IMR-90 (cell line): ENCODE measurements at regions not wholly inside any gene's neighbourhood (a gene's known extent, or its start where the extent isn't known, plus 50 kb on each side); places are given as distances from the start of the nearest gene placed in this dataset.

Source experiments
- ATAC-seq: fragments of 200-7000 bp; cut with Tn5 transposase; 2 replicates; pipeline ENCODE4 v1.9.1; 2020; ENCODE audit warnings: low read depth, mild to moderate bottlenecking, moderate library complexity
- BruUV-seq: library from RNA; stranded (reverse); fragments of 400-500 nt; replicated peaks from 2 replicates; lab custom pipeline; 2021; lab: Mats Ljungman, UMichigan
- CTCF ChIA-PET: fragments of 300-600 bp; formaldehyde crosslinking; extraction: SDS; loops from one replicate; lab custom pipeline; 2021; ENCODE audit warnings: antibody characterized with exemption; lab: Yijun Ruan, JAX
- POLR2A ChIA-PET: fragments of 300-600 bp; sonication (Branson Sonifier 250); formaldehyde crosslinking; loops from one replicate; lab custom pipeline; 2022; ENCODE audit warnings: antibody characterized with exemption; ENCODE audit not compliant: unreplicated experiment; lab: Charles Lee
- DNase-seq: peaks from one replicate; pipeline ENCODE4 v3.0.0; 2013
- H2AFZ ChIP-seq: replicated peaks from 2 replicates; pipeline ENCODE3; 2013; ENCODE audit warnings: low read length, mild to moderate bottlenecking; ENCODE audit not compliant: poor library complexity
- H2AK5ac ChIP-seq: 2 replicates; pipeline ENCODE4 v1.6.1; 2013; ENCODE audit warnings: low read depth, low read length, inconsistent platforms
- H2AK9ac ChIP-seq: replicated peaks from 2 replicates; pipeline ENCODE3; 2013; ENCODE audit warnings: mild to moderate bottlenecking, low read depth, low read length, moderate library complexity; ENCODE audit not compliant: poor library complexity
- H2BK120ac ChIP-seq: 2 replicates; pipeline ENCODE4 v1.6.1; 2013; ENCODE audit warnings: low read depth, low read length, inconsistent platforms
- H2BK15ac ChIP-seq: 3 replicates; pipeline ENCODE4 v1.6.1; 2013; ENCODE audit warnings: low read depth, low read length, inconsistent platforms
- H2BK20ac ChIP-seq: 2 replicates; pipeline ENCODE4 v1.6.1; 2013; ENCODE audit warnings: low read depth, mild to moderate bottlenecking, inconsistent platforms, low read length, moderate library complexity
- H2BK5ac ChIP-seq: 2 replicates; pipeline ENCODE4 v1.6.1; 2013; ENCODE audit warnings: mild to moderate bottlenecking, low read depth, low read length, inconsistent platforms; ENCODE audit not compliant: poor library complexity, severe bottlenecking
- H3K14ac ChIP-seq: replicated peaks from 2 replicates; pipeline ENCODE4 v1.6.1; 2013; ENCODE audit warnings: low read depth, low read length, inconsistent platforms
- H3K18ac ChIP-seq: 2 replicates; pipeline ENCODE4 v1.6.1; 2013; ENCODE audit warnings: low read depth, low read length, control low read depth
- H3K23ac ChIP-seq: 2 replicates; pipeline ENCODE4 v1.6.1; 2013; ENCODE audit warnings: low read depth, low read length, inconsistent platforms
- H3K27ac ChIP-seq: 2 replicates; pipeline ENCODE4 v1.5.1; 2013; ENCODE audit warnings: mild to moderate bottlenecking, control low read depth, low read length; ENCODE audit not compliant: insufficient read depth
- H3K27me3 ChIP-seq: 2 replicates; pipeline ENCODE4 v1.6.1; 2013; ENCODE audit warnings: low read length; ENCODE audit not compliant: control insufficient read depth, insufficient read depth
- H3K36me3 ChIP-seq: 2 replicates; pipeline ENCODE4 v1.6.1; 2013; ENCODE audit warnings: low read length, mixed read lengths; ENCODE audit not compliant: control insufficient read depth, insufficient read depth
- H3K4ac ChIP-seq: 2 replicates; pipeline ENCODE4 v1.6.1; 2013; ENCODE audit warnings: low read depth, low read length, inconsistent platforms
- H3K4me1 ChIP-seq: 2 replicates; pipeline ENCODE4 v1.6.1; 2013; ENCODE audit warnings: low read length, mixed read lengths; ENCODE audit not compliant: control insufficient read depth, insufficient read depth
- H3K4me2 ChIP-seq: 2 replicates; pipeline ENCODE4 v1.6.1; 2013; ENCODE audit warnings: low read depth, mild to moderate bottlenecking, control low read depth, low read length, moderate library complexity
- H3K4me3 ChIP-seq: 2 replicates; pipeline ENCODE4 v1.5.1; 2013; ENCODE audit warnings: low read depth, mild to moderate bottlenecking, control low read depth, low read length, moderate library complexity; ENCODE audit not compliant: insufficient read depth
- H3K56ac ChIP-seq: 2 replicates; pipeline ENCODE4 v1.6.1; 2013; ENCODE audit warnings: low read length, inconsistent platforms; ENCODE audit not compliant: insufficient read depth; ENCODE audit errors: extremely low read depth
- H3K79me1 ChIP-seq, 2 experiments: 2 replicates each; pipeline ENCODE4 v1.6.1; 2013; ENCODE audit warnings: low read length in 2 of 2, inconsistent platforms in 1 of 2, low read depth in 1 of 2
- H3K9ac ChIP-seq: 2 replicates; pipeline ENCODE4 v1.6.1; 2013; ENCODE audit warnings: low read depth, low read length, control low read depth
- H3K9me1 ChIP-seq: 2 replicates; pipeline ENCODE4 v1.6.1; 2013; ENCODE audit warnings: low read length, inconsistent platforms; ENCODE audit not compliant: insufficient read depth
- H3K9me3 ChIP-seq: 2 replicates; pipeline ENCODE4 v1.6.1; 2013; ENCODE audit warnings: low read length; ENCODE audit not compliant: control insufficient read depth, insufficient read depth
- H4K20me1 ChIP-seq: 2 replicates; pipeline ENCODE4 v1.6.1; 2013; ENCODE audit warnings: low read length, inconsistent platforms; ENCODE audit not compliant: insufficient read depth
- H4K5ac ChIP-seq: 2 replicates; pipeline ENCODE4 v1.6.1; 2013; ENCODE audit warnings: mild to moderate bottlenecking, low read depth, low read length, control low read depth
- H4K8ac ChIP-seq, 2 experiments: 2 replicates each; pipeline ENCODE4 v1.6.1; 2013; ENCODE audit warnings: low read depth in 2 of 2, low read length in 2 of 2, control low read depth in 1 of 2, inconsistent platforms in 1 of 2
- H4K91ac ChIP-seq: 2 replicates; pipeline ENCODE4 v1.6.1; 2013; ENCODE audit warnings: low read depth, low read length, inconsistent platforms; ENCODE audit not compliant: insufficient read depth
- BHLHE40 ChIP-seq: fragments of 150-350 bp; IDR thresholded peaks from 2 replicates; pipeline ENCODE4 v1.6.1; 2016; ENCODE audit warnings: mild to moderate bottlenecking, low read depth, low read length
- CEBPB ChIP-seq: IDR thresholded peaks from 2 replicates; pipeline ENCODE4 v1.6.1; 2012; ENCODE audit warnings: low read depth, low read length, improper control_type of control experiment
- CHD1 ChIP-seq: IDR thresholded peaks from 2 replicates; pipeline ENCODE4 v1.6.1; 2012; ENCODE audit warnings: low read depth, low read length, improper control_type of control experiment
- FOS ChIP-seq: fragments of 150-350 bp; IDR thresholded peaks from 2 replicates; pipeline ENCODE4 v1.6.1; 2016; ENCODE audit warnings: low read depth, low read length
- MAZ ChIP-seq: IDR thresholded peaks from 2 replicates; pipeline ENCODE4 v1.6.1; 2012; ENCODE audit warnings: low read depth, mild to moderate bottlenecking, low read length, improper control_type of control experiment, moderate library complexity, borderline replicate concordance
- MXI1 ChIP-seq: IDR thresholded peaks from 2 replicates; pipeline ENCODE4 v1.6.1; 2012; ENCODE audit warnings: low read depth, mild to moderate bottlenecking, low read length, moderate library complexity, borderline replicate concordance
- POLR2A ChIP-seq: IDR thresholded peaks from 2 replicates; pipeline ENCODE4 v1.6.1; 2012; ENCODE audit warnings: mild to moderate bottlenecking, low read depth, low read length
- RAD21 ChIP-seq: IDR thresholded peaks from 2 replicates; pipeline ENCODE4 v1.6.1; 2012; ENCODE audit warnings: low read length, improper control_type of control experiment
- RCOR1 ChIP-seq: IDR thresholded peaks from 2 replicates; pipeline ENCODE4 v1.6.1; 2012; ENCODE audit warnings: mild to moderate bottlenecking, low read length, improper control_type of control experiment; ENCODE audit not compliant: insufficient replicate concordance
- SMC3 ChIP-seq: fragments of 150-350 bp; IDR thresholded peaks from 2 replicates; pipeline ENCODE4 v1.6.1; 2016; ENCODE audit warnings: low read depth, mild to moderate bottlenecking, antibody characterized with exemption, low read length, moderate library complexity
- dilution Hi-C: fragments of 300-500 bp; cut with HindIII; formaldehyde crosslinking; loops from one replicate; pipeline ENCODE4 v1.14.3; 2018; ENCODE audit warnings: low sequenced_read_pairs; ENCODE audit not compliant: unreplicated experiment
- in situ Hi-C: fragments of 300-500 bp; cut with MboI; formaldehyde crosslinking; loops from 3 replicates; pipeline ENCODE4 v1.14.3; 2019; ENCODE audit warnings: low sequenced_read_pairs, inconsistent platforms, mixed read lengths
- intact Hi-C: fragments of 100-400 bp; cut with micrococcal nuclease; formaldehyde crosslinking; loops from 2 replicates; pipeline ENCODE4 v1.10.0; 2022
- TF ChIP-seq, protein P1 (sequence below): conservative IDR thresholded peaks from 2 replicates; pipeline ENCODE4 v1.5.1; 2012; ENCODE audit warnings: mild to moderate bottlenecking, low read depth, low read length, improper control_type of control experiment
- TF ChIP-seq, protein P2 (sequence below): fragments of 150-350 bp; IDR thresholded peaks from 2 replicates; pipeline ENCODE4 v1.6.1; 2017; ENCODE audit warnings: mild to moderate bottlenecking, antibody characterized with exemption, low read length, low read depth
- TF ChIP-seq, protein P3 (sequence below): fragments of 150-350 bp; IDR thresholded peaks from 2 replicates; pipeline ENCODE4 v1.6.1; 2016; ENCODE audit warnings: low read depth, mild to moderate bottlenecking, low read length, moderate library complexity, borderline replicate concordance

DNA sequence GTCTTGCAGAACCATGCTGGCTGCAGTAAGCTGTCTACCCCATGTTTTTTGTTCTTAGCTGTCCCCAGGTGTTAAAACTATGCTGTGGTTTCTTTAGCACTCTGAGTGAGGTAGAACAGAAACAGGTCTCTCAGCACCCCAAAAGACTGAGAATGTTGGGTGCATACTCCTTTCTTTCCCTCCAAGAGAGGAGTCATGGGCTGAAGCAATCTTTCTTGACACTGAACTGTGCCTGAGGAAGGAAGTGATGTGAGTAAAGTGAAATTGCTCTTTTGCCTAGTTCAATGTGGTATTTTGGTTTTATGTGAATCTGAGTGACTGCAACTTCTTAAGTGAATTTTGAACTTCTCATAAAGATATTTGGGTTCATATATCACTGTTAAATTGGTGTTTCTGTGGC is 138.0 kb upstream of the MCHR2 start:
- H3K18ac ChIP-seq = no peak overlapping the region
- H3K9ac ChIP-seq = no peak overlapping the region
- H3K56ac ChIP-seq = no peak overlapping the region
- no peaks in the 10 kb centered on the region for H3K79me1 ChIP-seq
- peaks cover 14% of the 10 kb centered on the region for H3K27me3 ChIP-seq
- H2AFZ ChIP-seq = no peak overlapping the region
- no peaks in the 10 kb centered on the region for H4K20me1 ChIP-seq
- H3K4ac ChIP-seq = no peak overlapping the region
- no peak overlapping the region for H2AK5ac ChIP-seq
- in situ Hi-C loops (no loop called here), dilution Hi-C loops (no loop called here), intact Hi-C loops (no loop called here)
- no peak overlapping the region for H3K14ac ChIP-seq
- H2AK9ac ChIP-seq = no peak overlapping the region
- no TSS peak for BruUV-seq
- H3K36me3 ChIP-seq = no peaks in the 10 kb centered on the region
- no peak overlapping the region for H2BK120ac ChIP-seq
- ATAC-seq = no peak
- no peak overlapping the region for H4K5ac ChIP-seq
- no peak overlapping the region for H3K27ac ChIP-seq
- no peak overlapping the region for H3K4me3 ChIP-seq
- DNase-seq = no peak
- TF ChIP-seq BHLHE40 (no peak), FOS (no peak), RAD21 (no peak), SMC3 (no peak), MXI1 (no peak), CHD1 (no peak), MAZ (no peak), RCOR1 (no peak), CEBPB (no peak), POLR2A (no peak)
- TF ChIP-seq, protein P1, sequence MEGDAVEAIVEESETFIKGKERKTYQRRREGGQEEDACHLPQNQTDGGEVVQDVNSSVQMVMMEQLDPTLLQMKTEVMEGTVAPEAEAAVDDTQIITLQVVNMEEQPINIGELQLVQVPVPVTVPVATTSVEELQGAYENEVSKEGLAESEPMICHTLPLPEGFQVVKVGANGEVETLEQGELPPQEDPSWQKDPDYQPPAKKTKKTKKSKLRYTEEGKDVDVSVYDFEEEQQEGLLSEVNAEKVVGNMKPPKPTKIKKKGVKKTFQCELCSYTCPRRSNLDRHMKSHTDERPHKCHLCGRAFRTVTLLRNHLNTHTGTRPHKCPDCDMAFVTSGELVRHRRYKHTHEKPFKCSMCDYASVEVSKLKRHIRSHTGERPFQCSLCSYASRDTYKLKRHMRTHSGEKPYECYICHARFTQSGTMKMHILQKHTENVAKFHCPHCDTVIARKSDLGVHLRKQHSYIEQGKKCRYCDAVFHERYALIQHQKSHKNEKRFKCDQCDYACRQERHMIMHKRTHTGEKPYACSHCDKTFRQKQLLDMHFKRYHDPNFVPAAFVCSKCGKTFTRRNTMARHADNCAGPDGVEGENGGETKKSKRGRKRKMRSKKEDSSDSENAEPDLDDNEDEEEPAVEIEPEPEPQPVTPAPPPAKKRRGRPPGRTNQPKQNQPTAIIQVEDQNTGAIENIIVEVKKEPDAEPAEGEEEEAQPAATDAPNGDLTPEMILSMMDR = no peak
- TF ChIP-seq, protein P2, sequence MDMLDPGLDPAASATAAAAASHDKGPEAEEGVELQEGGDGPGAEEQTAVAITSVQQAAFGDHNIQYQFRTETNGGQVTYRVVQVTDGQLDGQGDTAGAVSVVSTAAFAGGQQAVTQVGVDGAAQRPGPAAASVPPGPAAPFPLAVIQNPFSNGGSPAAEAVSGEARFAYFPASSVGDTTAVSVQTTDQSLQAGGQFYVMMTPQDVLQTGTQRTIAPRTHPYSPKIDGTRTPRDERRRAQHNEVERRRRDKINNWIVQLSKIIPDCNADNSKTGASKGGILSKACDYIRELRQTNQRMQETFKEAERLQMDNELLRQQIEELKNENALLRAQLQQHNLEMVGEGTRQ = no peak
- TF ChIP-seq, protein P3, sequence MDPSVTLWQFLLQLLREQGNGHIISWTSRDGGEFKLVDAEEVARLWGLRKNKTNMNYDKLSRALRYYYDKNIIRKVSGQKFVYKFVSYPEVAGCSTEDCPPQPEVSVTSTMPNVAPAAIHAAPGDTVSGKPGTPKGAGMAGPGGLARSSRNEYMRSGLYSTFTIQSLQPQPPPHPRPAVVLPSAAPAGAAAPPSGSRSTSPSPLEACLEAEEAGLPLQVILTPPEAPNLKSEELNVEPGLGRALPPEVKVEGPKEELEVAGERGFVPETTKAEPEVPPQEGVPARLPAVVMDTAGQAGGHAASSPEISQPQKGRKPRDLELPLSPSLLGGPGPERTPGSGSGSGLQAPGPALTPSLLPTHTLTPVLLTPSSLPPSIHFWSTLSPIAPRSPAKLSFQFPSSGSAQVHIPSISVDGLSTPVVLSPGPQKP = no peak
- no peak overlapping the region for H4K91ac ChIP-seq
- no peak overlapping the region for H2BK15ac ChIP-seq
- no peak overlapping the region for H4K8ac ChIP-seq
- CTCF ChIA-PET = no interaction called here
- H3K9me1 ChIP-seq = no peaks in the 10 kb centered on the region
- H2BK20ac ChIP-seq = no peak overlapping the region
- H3K23ac ChIP-seq = no peak overlapping the region
- no peak overlapping the region for H2BK5ac ChIP-seq
- no peaks in the 10 kb centered on the region for H3K4me1 ChIP-seq
- H3K9me3 ChIP-seq = peaks cover 5% of the 10 kb centered on the region
- POLR2A ChIA-PET = no interaction called here
- no peak overlapping the region for H3K4me2 ChIP-seq
